SKM-1 treated with dmso at 0.1 percent for 144 hours (cell line): ENCODE measurements at regions not wholly inside any gene's neighbourhood (a gene's known extent, or its start where the extent isn't known, plus 50 kb on each side); places are given as distances from the start of the nearest gene placed in this dataset.

ENCODE experiments used
- DNase-seq: peaks from one replicate; lab custom pipeline; 2025; ENCODE audit not compliant: unreplicated experiment; lab: John Stamatoyannopoulos, UW

- no peak for DNase-seq
These were observed 335.2 kb downstream of the MIAT start for GRCh38 chr22:26992556-26992955.

GRCh38 chr22:26993886-26994285 lies 336.5 kb downstream of the MIAT start:
- DNase-seq = no peak

- no peak for DNase-seq
These were observed 337.4 kb downstream of the MIAT start for GRCh38 chr22:26994801-26995200.

- DNase-seq = no peak
These were observed 337.8 kb downstream of the MIAT start for GRCh38 chr22:26995235-26995634.

- DNase-seq = no peak
These were observed 338.8 kb downstream of the MIAT start for GRCh38 chr22:26996154-26996553.

- DNase-seq = no peak
These were observed 340.7 kb downstream of the MIAT start for GRCh38 chr22:26998129-26998528.

- no peak for DNase-seq
These were observed 341.3 kb downstream of the MIAT start for GRCh38 chr22:26998716-26999115.

GRCh38 chr22:27003297-27003696 lies 345.9 kb downstream of the MIAT start:
- DNase-seq = no peak

- DNase-seq = no peak
These were observed 347.0 kb downstream of the MIAT start for GRCh38 chr22:27004434-27004833.

GRCh38 chr22:27008454-27008853 lies 351.1 kb downstream of the MIAT start:
- no peak for DNase-seq

- no peak for DNase-seq
These were observed 353.7 kb downstream of the MIAT start for GRCh38 chr22:27011133-27011532.

GRCh38 chr22:27011717-27012116 lies 354.3 kb downstream of the MIAT start:
- no peak for DNase-seq

- DNase-seq = no peak
These were observed 362.4 kb downstream of the MIAT start for GRCh38 chr22:27019827-27020226.

- no peak for DNase-seq
These were observed 365.0 kb downstream of the MIAT start for GRCh38 chr22:27022274-27022895.

GRCh38 chr22:27022896-27023361 lies 365.5 kb downstream of the MIAT start:
- DNase-seq = no peak

GRCh38 chr22:27023591-27023990 lies 366.2 kb downstream of the MIAT start:
- DNase-seq = no peak

- DNase-seq = no peak
These were observed 367.6 kb downstream of the MIAT start for GRCh38 chr22:27024982-27025381.

- DNase-seq = no peak
These were observed 370.7 kb downstream of the MIAT start for GRCh38 chr22:27028093-27028492.

GRCh38 chr22:27029584-27030130 lies 372.3 kb downstream of the MIAT start:
- no peak for DNase-seq

GRCh38 chr22:27032091-27032761 lies 374.8 kb downstream of the MIAT start:
- no peak for DNase-seq

- no peak for DNase-seq
These were observed 384.4 kb downstream of the MIAT start for GRCh38 chr22:27041745-27042310.

GRCh38 chr22:27043262-27043661 lies 385.9 kb downstream of the MIAT start:
- DNase-seq = no peak
